Keratinocyte (primary cell): ENCODE measurements at regions not wholly inside any gene's neighbourhood (a gene's known extent, or its start where the extent isn't known, plus 50 kb on each side); places are given as distances from the start of the nearest gene placed in this dataset.

Experiments used
- DNase-seq: peaks from one replicate; pipeline ENCODE4 v3.0.0-alpha.2; 2011; ENCODE audit warnings: low read depth, missing footprints, low spot score
- FAIRE-seq: peaks from 2 replicates; lab custom pipeline; 2011; peaks lifted over from hg19 to GRCh38; lab: Jason Lieb, UNC
- H2AFZ ChIP-seq: 2 replicates; pipeline ENCODE4 v1.6.0; 2012; ENCODE audit warnings: low read length, control low read depth, inconsistent platforms; ENCODE audit not compliant: control insufficient read depth
- H3K27ac ChIP-seq: 2 replicates; pipeline ENCODE4 v1.5.1; 2011; ENCODE audit warnings: low read length; ENCODE audit not compliant: control insufficient read depth, insufficient read depth
- H3K27me3 ChIP-seq: 3 replicates; pipeline ENCODE4 v1.6.0; 2011; ENCODE audit warnings: low read length; ENCODE audit not compliant: control insufficient read depth, insufficient read depth; ENCODE audit errors: extremely low read depth
- H3K36me3 ChIP-seq, 2 experiments: 2 replicates in 1 of 2; 3 replicates in 1 of 2; pipeline ENCODE4 v1.5.1; 2011; ENCODE audit warnings: low read length in 2 of 2, mild to moderate bottlenecking in 1 of 2; ENCODE audit not compliant: control insufficient read depth in 2 of 2, insufficient read depth in 2 of 2; ENCODE audit errors: extremely low read depth in 1 of 2
- H3K4me1 ChIP-seq: 3 replicates; pipeline ENCODE4 v1.5.1; 2011; ENCODE audit warnings: low read length; ENCODE audit not compliant: control insufficient read depth, insufficient read depth; ENCODE audit errors: extremely low read depth
- H3K4me2 ChIP-seq: 3 replicates; pipeline ENCODE4 v1.6.0; 2011; ENCODE audit warnings: low read depth, low read length; ENCODE audit not compliant: control insufficient read depth, insufficient read depth; ENCODE audit errors: extremely low read depth
- H3K4me3 ChIP-seq, 3 experiments: fragments of 200-600 bp in 1 of 3; sonication (generic) in 1 of 3; 2 replicates in 2 of 3; 3 replicates in 1 of 3; pipeline ENCODE4 v1.5.1; 2011 to 2016; ENCODE audit warnings: low read length in 3 of 3, mild to moderate bottlenecking in 3 of 3, control low read depth in 2 of 3, inconsistent platforms in 1 of 3, low read depth in 1 of 3, mixed read lengths in 1 of 3, mixed run types in 1 of 3, moderate library complexity in 1 of 3; ENCODE audit not compliant: control insufficient read depth in 2 of 3, insufficient read depth in 2 of 3; ENCODE audit errors: extremely low read depth in 1 of 3
- H3K79me2 ChIP-seq: 2 replicates; pipeline ENCODE4 v1.6.0; 2012; ENCODE audit warnings: low read length; ENCODE audit not compliant: control insufficient read depth, insufficient read depth
- H3K9ac ChIP-seq: 3 replicates; pipeline ENCODE4 v1.6.0; 2011; ENCODE audit warnings: low read length; ENCODE audit not compliant: control insufficient read depth, insufficient read depth; ENCODE audit errors: extremely low read depth
- H3K9me1 ChIP-seq: 3 replicates; pipeline ENCODE4 v1.6.0; 2011; ENCODE audit warnings: low read length; ENCODE audit not compliant: control insufficient read depth, insufficient read depth; ENCODE audit errors: extremely low read depth
- H3K9me3 ChIP-seq: 2 replicates; pipeline ENCODE4 v1.5.1; 2012; ENCODE audit warnings: low read depth, low read length; ENCODE audit not compliant: control insufficient read depth
- H4K20me1 ChIP-seq: 3 replicates; pipeline ENCODE4 v1.6.0; 2011; ENCODE audit warnings: low read length; ENCODE audit not compliant: control insufficient read depth, insufficient read depth; ENCODE audit errors: extremely low read depth
- EZH2 ChIP-seq: IDR thresholded peaks from one replicate; pipeline ENCODE4 v1.6.1; 2012; ENCODE audit warnings: inconsistent platforms, mild to moderate bottlenecking, low read length, moderate library complexity
- dilution Hi-C: fragments of 300-500 bp; cut with MboI; formaldehyde crosslinking; loops from one replicate; pipeline ENCODE4 v1.7.0; 2020; ENCODE audit warnings: low sequenced_read_pairs; ENCODE audit not compliant: extremely low pct_ligation_motif_present
- TF ChIP-seq, protein P1 (sequence below), 3 experiments: IDR thresholded peaks in 1 of 3; conservative IDR thresholded peaks in 1 of 3; optimal IDR thresholded peaks in 1 of 3; 2 replicates in 2 of 3; 3 replicates in 1 of 3; pipeline versions ENCODE3 to v1.5.1; 2011; ENCODE audit warnings: low read length in 3 of 3, mild to moderate bottlenecking in 3 of 3, moderate library complexity in 2 of 3, control low read depth in 1 of 3, inconsistent platforms in 1 of 3; ENCODE audit not compliant: insufficient read depth in 2 of 3; ENCODE audit errors: extremely low read depth in 1 of 3

DNA sequence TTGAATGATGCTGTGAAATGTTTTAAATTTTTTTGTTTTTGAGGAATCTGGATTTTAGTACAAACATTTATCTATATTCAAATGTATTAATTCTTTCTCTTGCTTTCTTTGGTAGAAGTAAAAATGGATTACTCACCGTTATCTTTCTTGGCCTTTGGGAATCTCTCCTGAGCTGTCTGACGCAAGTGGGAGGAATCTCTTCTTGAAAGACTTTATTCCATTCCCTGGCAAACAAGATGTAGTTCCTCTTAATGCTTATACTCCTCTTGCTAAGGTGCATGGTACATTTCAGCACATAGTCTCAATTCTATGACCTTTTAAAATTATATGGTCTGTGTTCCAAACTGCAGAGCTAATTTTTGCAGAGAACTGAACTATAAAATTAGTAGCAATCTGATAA is 246.2 kb upstream of the SLC10A2 start:
- dilution Hi-C loops = no loop called here
- H3K4me3 ChIP-seq = no peak overlapping the region
- H3K36me3 ChIP-seq = no peaks in the 10 kb centered on the region
- no peaks in the 10 kb centered on the region for H3K9me3 ChIP-seq
- H3K4me2 ChIP-seq = no peak overlapping the region
- H3K4me1 ChIP-seq = no peaks in the 10 kb centered on the region
- DNase-seq = no peak
- no peak overlapping the region for H3K9ac ChIP-seq
- no peaks in the 10 kb centered on the region for H3K9me1 ChIP-seq
- no peak for TF ChIP-seq EZH2
- TF ChIP-seq, protein P1, sequence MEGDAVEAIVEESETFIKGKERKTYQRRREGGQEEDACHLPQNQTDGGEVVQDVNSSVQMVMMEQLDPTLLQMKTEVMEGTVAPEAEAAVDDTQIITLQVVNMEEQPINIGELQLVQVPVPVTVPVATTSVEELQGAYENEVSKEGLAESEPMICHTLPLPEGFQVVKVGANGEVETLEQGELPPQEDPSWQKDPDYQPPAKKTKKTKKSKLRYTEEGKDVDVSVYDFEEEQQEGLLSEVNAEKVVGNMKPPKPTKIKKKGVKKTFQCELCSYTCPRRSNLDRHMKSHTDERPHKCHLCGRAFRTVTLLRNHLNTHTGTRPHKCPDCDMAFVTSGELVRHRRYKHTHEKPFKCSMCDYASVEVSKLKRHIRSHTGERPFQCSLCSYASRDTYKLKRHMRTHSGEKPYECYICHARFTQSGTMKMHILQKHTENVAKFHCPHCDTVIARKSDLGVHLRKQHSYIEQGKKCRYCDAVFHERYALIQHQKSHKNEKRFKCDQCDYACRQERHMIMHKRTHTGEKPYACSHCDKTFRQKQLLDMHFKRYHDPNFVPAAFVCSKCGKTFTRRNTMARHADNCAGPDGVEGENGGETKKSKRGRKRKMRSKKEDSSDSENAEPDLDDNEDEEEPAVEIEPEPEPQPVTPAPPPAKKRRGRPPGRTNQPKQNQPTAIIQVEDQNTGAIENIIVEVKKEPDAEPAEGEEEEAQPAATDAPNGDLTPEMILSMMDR (optimal IDR thresholded peaks at IDR 0.05 in 1 of 3, IDR thresholded peaks at IDR 0.05 in 1 of 3, conservative IDR thresholded peaks at IDR 0.05 in 1 of 3; ENCODE audit: extremely low read depth in 1 of 3, insufficient read depth in 2 of 3, low read length in 3 of 3) = no peak
- H3K27me3 ChIP-seq = no peaks in the 10 kb centered on the region
- no peak overlapping the region for H3K27ac ChIP-seq
- FAIRE-seq = no peak
- no peaks in the 10 kb centered on the region for H3K79me2 ChIP-seq
- H4K20me1 ChIP-seq = no peaks in the 10 kb centered on the region
- no peak overlapping the region for H2AFZ ChIP-seq

DNA sequence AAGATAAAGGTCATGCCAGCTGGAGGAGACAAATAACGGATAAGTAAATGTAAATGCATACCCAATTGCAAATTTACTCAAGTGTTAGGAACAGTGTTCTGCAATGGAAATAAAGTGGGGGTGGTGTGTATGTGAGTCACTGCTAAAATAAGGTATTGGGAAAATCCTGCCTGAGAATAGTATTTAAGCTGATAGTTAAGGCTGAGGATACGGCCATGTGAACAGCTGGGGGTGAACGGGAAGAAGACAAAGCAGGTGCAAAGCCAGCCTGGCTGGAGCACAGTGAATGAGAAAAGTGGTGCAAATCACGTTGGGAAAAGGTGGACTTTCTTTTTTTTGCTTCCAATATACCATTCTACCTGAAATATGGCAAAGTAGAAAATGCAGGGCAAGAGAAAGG is 242.4 kb upstream of the SLC10A2 start:
- Histone ChIP-seq H4K20me1 (no peaks in the 10 kb centered on the region), H3K79me2 (no peaks in the 10 kb centered on the region), H3K4me3 (no peak overlapping the region), H3K9me1 (no peaks in the 10 kb centered on the region), H3K27ac (no peak overlapping the region), H3K4me2 (no peak overlapping the region), H3K27me3 (no peaks in the 10 kb centered on the region), H3K4me1 (no peaks in the 10 kb centered on the region), H3K9me3 (no peaks in the 10 kb centered on the region), H3K36me3 (no peaks in the 10 kb centered on the region), H2AFZ (no peak overlapping the region), H3K9ac (no peak overlapping the region)
- DNase-seq (no peak), FAIRE-seq (no peak)
- TF ChIP-seq, protein P1 (optimal IDR thresholded peaks at IDR 0.05 in 1 of 3, IDR thresholded peaks at IDR 0.05 in 1 of 3, conservative IDR thresholded peaks at IDR 0.05 in 1 of 3; ENCODE audit: extremely low read depth in 1 of 3, insufficient read depth in 2 of 3, low read length in 3 of 3) = no peak
- TF ChIP-seq EZH2 = no peak
- dilution Hi-C loops = no loop called here
